GM12878 (cell line): ENCODE measurements at regions not wholly inside any gene's neighbourhood (a gene's known extent, or its start where the extent isn't known, plus 50 kb on each side); places are given as distances from the start of the nearest gene placed in this dataset.

Experiments used
- ATAC-seq: fragments of 200-7000 bp; cut with Tn5 transposase; 3 replicates; pipeline ENCODE4 v1.9.1; 2020; ENCODE audit warnings: mild to moderate bottlenecking, moderate library complexity
- BruUV-seq: library from RNA; stranded (reverse); fragments of 400-500 nt; replicated peaks from 2 replicates; lab custom pipeline; 2021; lab: Mats Ljungman, UMichigan
- CTCF ChIA-PET: fragments of 300-600 bp; sonication (Branson Sonifier 250); formaldehyde crosslinking; extraction: SDS; loops from one replicate; lab custom pipeline; 2021; ENCODE audit warnings: inconsistent platforms; lab: Yijun Ruan, JAX
- POLR2A ChIA-PET: fragments of 350-600 bp; formaldehyde crosslinking; extraction: SDS; loops from one replicate; lab custom pipeline; 2021; ENCODE audit warnings: inconsistent platforms; lab: Charles Lee
- RAD21 ChIA-PET: fragments of 300-600 bp; sonication (Branson Sonifier 250); formaldehyde crosslinking; loops from one replicate; lab custom pipeline; 2023; ENCODE audit warnings: antibody characterized with exemption; ENCODE audit not compliant: unreplicated experiment; lab: Charles Lee
- SMC1A ChIA-PET: fragments of 300-600 bp; sonication (Branson Sonifier 250); formaldehyde crosslinking; loops from one replicate; lab custom pipeline; 2023; ENCODE audit not compliant: unreplicated experiment, uncharacterized antibody; lab: Charles Lee
- DNase-seq: peaks from one replicate; pipeline ENCODE4 v3.0.0-alpha.2; 2011; ENCODE audit warnings: low read depth, low spot score
- FAIRE-seq: peaks from 3 replicates; lab custom pipeline; 2011; peaks lifted over from hg19 to GRCh38; lab: Jason Lieb, UNC
- H2AFZ ChIP-seq: 2 replicates; pipeline ENCODE4 v1.6.0; 2011; ENCODE audit warnings: low read depth, low read length, control low read depth; ENCODE audit not compliant: control insufficient read depth
- H3K27ac ChIP-seq: 2 replicates; pipeline ENCODE4 v1.5.1; 2011; ENCODE audit warnings: control low read depth; ENCODE audit not compliant: control insufficient read depth, insufficient read depth
- H3K27me3 ChIP-seq, 2 experiments: replicated peaks in 1 of 2; 2 replicates each; pipeline versions ENCODE4 v1.6.0 to v1.6.1; 2011; ENCODE audit warnings: low read length in 1 of 2; ENCODE audit not compliant: control insufficient read depth in 2 of 2, insufficient read depth in 2 of 2
- H3K36me3 ChIP-seq, 2 experiments: 2 replicates each; pipeline ENCODE4 v1.5.1; 2011; ENCODE audit warnings: low read length in 1 of 2; ENCODE audit not compliant: control insufficient read depth in 2 of 2, insufficient read depth in 2 of 2
- H3K4me1 ChIP-seq: 2 replicates; pipeline ENCODE4 v1.6.1; 2011; ENCODE audit warnings: mild to moderate bottlenecking, low read length, moderate library complexity, mixed read lengths; ENCODE audit not compliant: control insufficient read depth, insufficient read depth
- H3K4me2 ChIP-seq: 2 replicates; pipeline ENCODE4 v1.6.0; 2011; ENCODE audit warnings: control low read depth; ENCODE audit not compliant: control insufficient read depth, insufficient read depth
- H3K4me3 ChIP-seq: fragments of 200-600 bp; sonication (generic); 2 replicates; pipeline ENCODE4 v1.5.1; 2016
- H3K79me2 ChIP-seq: 2 replicates; pipeline ENCODE4 v1.6.0; 2011; ENCODE audit warnings: low read length; ENCODE audit not compliant: control insufficient read depth, insufficient read depth
- H3K9ac ChIP-seq: 2 replicates; pipeline ENCODE4 v1.8.0; 2011; ENCODE audit warnings: low read length, control low read depth, mixed read lengths; ENCODE audit not compliant: control insufficient read depth, insufficient read depth
- H3K9me3 ChIP-seq: replicated peaks from 3 replicates; pipeline ENCODE4 v1.5.1; 2011; ENCODE audit warnings: mild to moderate bottlenecking, low read length; ENCODE audit not compliant: control insufficient read depth, insufficient read depth
- H4K20me1 ChIP-seq: 2 replicates; pipeline ENCODE4 v1.6.0; 2011; ENCODE audit not compliant: control insufficient read depth, insufficient read depth
- ATF7 ChIP-seq: fragments of 450-650 bp; IDR thresholded peaks from 2 replicates; pipeline ENCODE4 v1.6.1; 2016; ENCODE audit warnings: low read depth, mild to moderate bottlenecking
- BMI1 ChIP-seq: fragments of 450-650 bp; IDR thresholded peaks from 2 replicates; pipeline ENCODE4 v1.6.1; 2016; ENCODE audit warnings: mild to moderate bottlenecking, moderate library complexity, borderline replicate concordance
- CBFB ChIP-seq: IDR thresholded peaks from 2 replicates; pipeline ENCODE4 v1.6.1; 2016; ENCODE audit warnings: antibody characterized with exemption, low read depth
- CBX3 ChIP-seq: fragments of 200-600 bp; sonication (generic); IDR thresholded peaks from 2 replicates; pipeline ENCODE4 v1.6.1; 2016; ENCODE audit warnings: low read depth, borderline replicate concordance
- CBX5 ChIP-seq: sonication (generic); IDR thresholded peaks from 2 replicates; pipeline ENCODE4 v1.6.1; 2016; ENCODE audit warnings: low read depth, moderate library complexity, mild to moderate bottlenecking, inconsistent platforms
- CUX1 ChIP-seq: IDR thresholded peaks from 2 replicates; pipeline ENCODE4 v1.6.1; 2012; ENCODE audit warnings: improper control_type of control experiment, low read depth, low read length; ENCODE audit not compliant: insufficient replicate concordance
- GABPA ChIP-seq: IDR thresholded peaks from 2 replicates; pipeline ENCODE4 v1.6.1; 2014; ENCODE audit warnings: antibody characterized with exemption, low read depth, mild to moderate bottlenecking, inconsistent platforms
- JUNB ChIP-seq: IDR thresholded peaks from 2 replicates; pipeline ENCODE4 v1.6.1; 2016; ENCODE audit warnings: antibody characterized with exemption, mild to moderate bottlenecking
- MEF2B ChIP-seq: fragments of 450-650 bp; IDR thresholded peaks from 2 replicates; pipeline ENCODE4 v1.6.1; 2018; ENCODE audit warnings: mild to moderate bottlenecking, moderate library complexity; ENCODE audit not compliant: partially characterized antibody, poor library complexity, severe bottlenecking
- MTA3 ChIP-seq: IDR thresholded peaks from 2 replicates; pipeline ENCODE4 v1.6.1; 2012; ENCODE audit warnings: low read length, inconsistent platforms, borderline replicate concordance
- WRNIP1 ChIP-seq: IDR thresholded peaks from 2 replicates; pipeline ENCODE4 v1.6.1; 2011; ENCODE audit warnings: low read depth, low read length, improper control_type of control experiment, borderline replicate concordance
- WGBS: methylation state at CpG from one replicate; pipeline ENCODE4 v1.1.6; 2016; ENCODE audit warnings: low lambda C conversion rate; ENCODE audit not compliant: insufficient replicate concordance, insufficient coverage; ENCODE audit errors: missing lambda C conversion rate; 5-methylcytosine and 5-hydroxymethylcytosine counted together
- in situ Hi-C: fragments of 300-500 bp; cut with MboI; formaldehyde crosslinking; loops from 9 replicates; pipeline ENCODE4 v1.14.3; 2018; ENCODE audit warnings: mixed read lengths
- intact Hi-C: fragments of 100-400 bp; cut with micrococcal nuclease; formaldehyde crosslinking; loops from one replicate; pipeline ENCODE4 v1.14.2; 2022; ENCODE audit not compliant: unreplicated experiment
- TF ChIP-seq, protein P1 (sequence below): fragments of 450-650 bp; IDR thresholded peaks from 2 replicates; pipeline ENCODE4 v1.6.1; 2016; ENCODE audit warnings: mild to moderate bottlenecking, moderate library complexity, borderline replicate concordance
- TF ChIP-seq, protein P2 (sequence below): IDR thresholded peaks from 2 replicates; pipeline ENCODE4 v1.6.1; 2012; ENCODE audit warnings: low read depth, low read length, improper control_type of control experiment

DNA sequence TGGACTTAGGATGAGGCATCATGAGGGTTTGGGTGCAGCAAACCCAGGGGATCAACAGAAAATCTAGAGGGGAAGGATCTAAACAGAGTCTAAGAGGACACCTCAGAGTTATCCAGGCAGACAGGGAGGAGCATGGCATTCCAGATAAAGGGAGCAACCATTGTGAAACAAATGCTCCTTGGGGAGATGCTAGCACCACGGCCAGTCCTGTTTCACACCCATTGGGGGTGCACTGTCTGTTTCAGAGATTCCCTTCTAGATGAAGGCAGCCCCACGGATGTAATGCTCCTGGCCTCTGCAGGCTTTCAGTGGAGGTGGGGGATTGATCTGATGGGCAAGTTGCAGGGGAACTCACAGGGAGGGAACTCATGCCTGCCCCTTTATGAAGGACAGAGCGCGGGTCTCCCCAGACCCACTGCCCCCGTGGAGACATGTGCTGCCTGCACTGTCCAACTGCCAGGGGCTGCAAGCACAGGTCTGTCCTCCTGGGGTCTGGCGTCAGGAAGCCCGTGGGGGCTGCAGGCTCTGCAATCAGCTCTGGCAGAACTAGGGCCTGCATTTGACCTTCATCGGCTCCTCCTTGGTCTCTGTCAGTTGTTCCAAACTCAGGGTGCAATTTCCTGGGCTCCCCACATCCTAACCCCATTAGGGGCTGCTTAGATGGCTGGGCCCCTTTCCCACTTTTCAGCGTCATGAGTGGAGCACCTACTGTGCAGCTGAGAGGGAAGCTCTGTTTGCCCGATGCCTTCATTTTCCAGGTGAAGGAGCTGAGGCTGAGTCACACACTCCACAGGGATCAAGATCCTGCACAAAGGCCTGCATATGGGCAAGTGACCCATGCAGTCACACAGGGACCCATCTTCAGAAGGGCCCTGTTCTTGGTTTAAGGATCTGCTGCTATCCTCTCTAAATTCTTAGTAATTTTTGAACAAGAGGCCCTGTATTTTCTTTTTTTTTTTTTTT, 163.4 kb downstream of the ARL4C start:
- H3K9me3 ChIP-seq = no peaks in the 10 kb centered on the region
- peaks cover 0 to 1% of the 10 kb centered on the region in 2 experiments; a peak in 1 of 4 replicates for H3K27me3 ChIP-seq
- no peaks in the 10 kb centered on the region for H3K36me3 ChIP-seq
- H3K9ac ChIP-seq = no peak overlapping the region
- ATAC-seq (no peak), DNase-seq (no peak), FAIRE-seq (no peak)
- no peak overlapping the region for H2AFZ ChIP-seq
- POLR2A ChIA-PET = no interaction called here
- BruUV-seq = no TSS peak
- no peak overlapping the region for H3K4me2 ChIP-seq
- WGBS = 69% methylated on average over 10 of the region's 10 CpGs
- H3K4me1 ChIP-seq = no peaks in the 10 kb centered on the region
- RAD21 ChIA-PET = no interaction called here
- H3K27ac ChIP-seq = no peak overlapping the region
- H3K4me3 ChIP-seq = no peak overlapping the region
- no peaks in the 10 kb centered on the region for H3K79me2 ChIP-seq
- in situ Hi-C loops (no loop called here), intact Hi-C loops (no loop called here)
- SMC1A ChIA-PET = no interaction called here
- CTCF ChIA-PET = no interaction called here
- H4K20me1 ChIP-seq = no peaks in the 10 kb centered on the region; the same call in 1 of the 2 replicates
- TF ChIP-seq BMI1 (no peak), CUX1 (no peak), JUNB (no peak), WRNIP1 (no peak), GABPA (no peak), CBFB (no peak), CBX5 (no peak), MTA3 (no peak), ATF7 (no peak), CBX3 (no peak), MEF2B (no peak)
- TF ChIP-seq, protein P1, sequence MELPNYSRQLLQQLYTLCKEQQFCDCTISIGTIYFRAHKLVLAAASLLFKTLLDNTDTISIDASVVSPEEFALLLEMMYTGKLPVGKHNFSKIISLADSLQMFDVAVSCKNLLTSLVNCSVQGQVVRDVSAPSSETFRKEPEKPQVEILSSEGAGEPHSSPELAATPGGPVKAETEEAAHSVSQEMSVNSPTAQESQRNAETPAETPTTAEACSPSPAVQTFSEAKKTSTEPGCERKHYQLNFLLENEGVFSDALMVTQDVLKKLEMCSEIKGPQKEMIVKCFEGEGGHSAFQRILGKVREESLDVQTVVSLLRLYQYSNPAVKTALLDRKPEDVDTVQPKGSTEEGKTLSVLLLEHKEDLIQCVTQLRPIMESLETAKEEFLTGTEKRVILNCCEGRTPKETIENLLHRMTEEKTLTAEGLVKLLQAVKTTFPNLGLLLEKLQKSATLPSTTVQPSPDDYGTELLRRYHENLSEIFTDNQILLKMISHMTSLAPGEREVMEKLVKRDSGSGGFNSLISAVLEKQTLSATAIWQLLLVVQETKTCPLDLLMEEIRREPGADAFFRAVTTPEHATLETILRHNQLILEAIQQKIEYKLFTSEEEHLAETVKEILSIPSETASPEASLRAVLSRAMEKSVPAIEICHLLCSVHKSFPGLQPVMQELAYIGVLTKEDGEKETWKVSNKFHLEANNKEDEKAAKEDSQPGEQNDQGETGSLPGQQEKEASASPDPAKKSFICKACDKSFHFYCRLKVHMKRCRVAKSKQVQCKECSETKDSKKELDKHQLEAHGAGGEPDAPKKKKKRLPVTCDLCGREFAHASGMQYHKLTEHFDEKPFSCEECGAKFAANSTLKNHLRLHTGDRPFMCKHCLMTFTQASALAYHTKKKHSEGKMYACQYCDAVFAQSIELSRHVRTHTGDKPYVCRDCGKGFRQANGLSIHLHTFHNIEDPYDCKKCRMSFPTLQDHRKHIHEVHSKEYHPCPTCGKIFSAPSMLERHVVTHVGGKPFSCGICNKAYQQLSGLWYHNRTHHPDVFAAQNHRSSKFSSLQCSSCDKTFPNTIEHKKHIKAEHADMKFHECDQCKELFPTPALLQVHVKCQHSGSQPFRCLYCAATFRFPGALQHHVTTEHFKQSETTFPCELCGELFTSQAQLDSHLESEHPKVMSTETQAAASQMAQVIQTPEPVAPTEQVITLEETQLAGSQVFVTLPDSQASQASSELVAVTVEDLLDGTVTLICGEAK = no peak
- TF ChIP-seq, protein P2, sequence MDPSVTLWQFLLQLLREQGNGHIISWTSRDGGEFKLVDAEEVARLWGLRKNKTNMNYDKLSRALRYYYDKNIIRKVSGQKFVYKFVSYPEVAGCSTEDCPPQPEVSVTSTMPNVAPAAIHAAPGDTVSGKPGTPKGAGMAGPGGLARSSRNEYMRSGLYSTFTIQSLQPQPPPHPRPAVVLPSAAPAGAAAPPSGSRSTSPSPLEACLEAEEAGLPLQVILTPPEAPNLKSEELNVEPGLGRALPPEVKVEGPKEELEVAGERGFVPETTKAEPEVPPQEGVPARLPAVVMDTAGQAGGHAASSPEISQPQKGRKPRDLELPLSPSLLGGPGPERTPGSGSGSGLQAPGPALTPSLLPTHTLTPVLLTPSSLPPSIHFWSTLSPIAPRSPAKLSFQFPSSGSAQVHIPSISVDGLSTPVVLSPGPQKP = no peak
